GM12864 (cell line): ENCODE measurements at regions not wholly inside any gene's neighbourhood (a gene's known extent, or its start where the extent isn't known, plus 50 kb on each side); places are given as distances from the start of the nearest gene placed in this dataset.

Experiments used
- DNase-seq: peaks from one replicate; pipeline ENCODE4 v3.0.0-alpha.2; 2011; ENCODE audit warnings: low read depth
- H3K4me3 ChIP-seq: 2 replicates; pipeline ENCODE4 v1.5.1; 2011; ENCODE audit warnings: mild to moderate bottlenecking, low read depth, low read length, control low read depth
- TF ChIP-seq, protein P1 (sequence below): IDR thresholded peaks from 2 replicates; pipeline ENCODE4 v1.5.1; 2011; ENCODE audit warnings: low read depth, mild to moderate bottlenecking, moderate library complexity, low read length, control low read depth, inconsistent platforms; ENCODE audit errors: missing control alignments

DNA sequence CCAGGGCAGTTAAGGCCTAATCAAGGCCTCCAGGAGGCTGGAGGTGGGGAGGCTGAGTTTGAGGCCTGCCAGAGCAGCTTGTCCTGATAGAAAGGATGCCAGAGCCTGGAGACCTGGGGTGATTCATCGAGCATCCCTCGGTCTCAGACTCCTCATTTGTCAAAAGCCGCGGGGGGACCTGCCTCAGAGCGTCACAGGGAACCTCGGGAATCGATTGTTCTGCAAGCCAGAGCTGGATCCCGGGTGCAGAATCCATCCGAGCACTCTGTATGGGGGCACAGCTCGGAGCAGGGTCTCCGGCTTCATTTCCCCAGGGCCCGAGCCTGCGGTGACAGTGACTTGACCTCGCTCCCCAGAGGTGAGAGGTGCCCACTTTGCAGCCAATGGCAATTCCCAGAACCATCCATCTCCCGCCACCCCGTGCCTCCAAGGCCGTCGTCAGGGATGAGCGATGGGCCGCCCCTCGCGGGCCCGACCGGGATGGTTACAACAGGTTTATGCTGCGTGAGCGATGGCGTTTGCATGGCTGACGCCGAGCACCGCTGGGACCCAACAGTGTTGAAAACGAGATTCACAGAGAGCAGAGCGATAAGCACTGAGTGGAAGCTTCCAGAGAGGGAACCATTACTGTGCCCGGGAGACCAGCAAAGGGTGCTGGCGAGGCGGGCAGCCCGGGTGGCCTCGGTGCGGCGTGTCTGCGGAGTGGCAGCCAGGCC, 117.1 kb upstream of the GSE1 start:
- no peak for DNase-seq
- TF ChIP-seq, protein P1, sequence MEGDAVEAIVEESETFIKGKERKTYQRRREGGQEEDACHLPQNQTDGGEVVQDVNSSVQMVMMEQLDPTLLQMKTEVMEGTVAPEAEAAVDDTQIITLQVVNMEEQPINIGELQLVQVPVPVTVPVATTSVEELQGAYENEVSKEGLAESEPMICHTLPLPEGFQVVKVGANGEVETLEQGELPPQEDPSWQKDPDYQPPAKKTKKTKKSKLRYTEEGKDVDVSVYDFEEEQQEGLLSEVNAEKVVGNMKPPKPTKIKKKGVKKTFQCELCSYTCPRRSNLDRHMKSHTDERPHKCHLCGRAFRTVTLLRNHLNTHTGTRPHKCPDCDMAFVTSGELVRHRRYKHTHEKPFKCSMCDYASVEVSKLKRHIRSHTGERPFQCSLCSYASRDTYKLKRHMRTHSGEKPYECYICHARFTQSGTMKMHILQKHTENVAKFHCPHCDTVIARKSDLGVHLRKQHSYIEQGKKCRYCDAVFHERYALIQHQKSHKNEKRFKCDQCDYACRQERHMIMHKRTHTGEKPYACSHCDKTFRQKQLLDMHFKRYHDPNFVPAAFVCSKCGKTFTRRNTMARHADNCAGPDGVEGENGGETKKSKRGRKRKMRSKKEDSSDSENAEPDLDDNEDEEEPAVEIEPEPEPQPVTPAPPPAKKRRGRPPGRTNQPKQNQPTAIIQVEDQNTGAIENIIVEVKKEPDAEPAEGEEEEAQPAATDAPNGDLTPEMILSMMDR, result no peak
- H3K4me3 ChIP-seq, result no peak overlapping the region

DNA sequence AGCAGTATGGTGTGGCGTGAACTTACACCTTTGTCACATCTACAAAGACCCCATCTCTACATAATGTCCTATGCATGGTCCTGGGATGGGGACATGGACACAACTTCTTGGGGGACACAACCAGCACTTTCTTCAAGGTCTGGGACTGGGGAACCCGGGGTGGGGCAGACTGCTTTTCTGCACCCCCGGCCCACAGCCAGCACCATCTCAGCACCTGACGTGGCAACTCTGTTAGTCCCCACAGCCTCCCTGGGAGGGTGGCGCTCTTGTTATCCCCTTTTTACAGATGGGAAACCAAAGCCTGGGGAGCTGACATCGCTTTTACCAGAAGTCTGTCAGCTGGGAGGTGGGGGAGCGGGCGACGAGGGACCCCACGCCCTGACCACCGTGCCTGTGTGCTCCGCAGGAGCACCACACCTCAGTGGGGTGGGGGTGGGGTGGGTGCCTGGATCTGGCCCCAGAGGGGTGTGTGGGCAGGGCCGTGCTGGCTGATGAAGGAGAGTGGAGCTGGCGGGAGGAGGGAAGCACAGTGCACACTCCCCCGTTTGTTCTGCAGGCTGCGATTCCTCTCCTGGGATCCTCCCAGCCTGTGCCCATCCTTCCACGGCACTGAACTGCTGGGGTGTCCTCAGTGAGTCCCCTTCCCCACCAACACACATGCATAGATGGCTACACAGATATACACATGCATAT, 115.4 kb upstream of the GSE1 start:
- H3K4me3 ChIP-seq, result no peak overlapping the region
- DNase-seq, result no peak
- TF ChIP-seq, protein P1, result no peak

DNA sequence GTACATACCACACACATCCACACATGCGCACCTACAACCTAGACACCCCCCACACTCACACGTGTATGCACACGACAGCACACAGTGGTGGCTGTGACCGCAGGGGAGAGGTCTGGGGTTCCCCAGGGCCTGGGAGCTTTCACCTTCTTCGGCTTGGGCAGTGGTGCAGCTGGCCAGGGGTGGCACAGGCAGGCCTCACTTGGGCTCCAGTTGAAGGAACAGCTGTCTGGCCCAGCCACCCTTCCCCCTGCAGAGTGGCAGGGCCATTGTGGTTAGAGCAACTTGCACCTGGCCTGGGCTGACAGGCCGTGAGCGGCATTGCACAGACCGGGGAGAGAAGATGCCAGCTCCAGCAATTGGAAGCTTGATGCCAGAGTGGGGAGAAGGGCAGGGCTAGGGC, 114.5 kb upstream of the GSE1 start:
- TF ChIP-seq, protein P1, result no peak
- no peak for DNase-seq
- H3K4me3 ChIP-seq, result no peak overlapping the region

DNA sequence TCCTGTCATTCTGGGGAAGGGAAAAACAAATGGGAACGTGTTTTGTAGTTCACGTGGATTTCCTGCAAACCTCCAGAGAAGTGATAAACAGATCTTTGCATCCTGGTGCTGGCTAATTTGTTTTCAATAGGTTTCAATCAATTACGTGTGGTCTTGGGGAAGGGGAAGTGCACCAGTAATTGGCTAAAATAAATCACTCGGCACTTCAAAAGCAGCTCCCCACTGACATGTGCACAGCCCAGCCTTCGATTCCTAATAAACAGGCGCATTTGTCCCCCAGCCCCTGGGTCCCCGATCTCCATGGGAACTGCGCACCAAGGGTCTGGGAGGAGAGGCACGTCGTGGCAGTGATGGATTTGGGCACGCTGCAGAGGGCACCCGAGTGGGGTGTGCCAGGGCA, 112.9 kb upstream of the GSE1 start:
- no peak for DNase-seq
- TF ChIP-seq, protein P1, result no peak
- no peak overlapping the region for H3K4me3 ChIP-seq

DNA sequence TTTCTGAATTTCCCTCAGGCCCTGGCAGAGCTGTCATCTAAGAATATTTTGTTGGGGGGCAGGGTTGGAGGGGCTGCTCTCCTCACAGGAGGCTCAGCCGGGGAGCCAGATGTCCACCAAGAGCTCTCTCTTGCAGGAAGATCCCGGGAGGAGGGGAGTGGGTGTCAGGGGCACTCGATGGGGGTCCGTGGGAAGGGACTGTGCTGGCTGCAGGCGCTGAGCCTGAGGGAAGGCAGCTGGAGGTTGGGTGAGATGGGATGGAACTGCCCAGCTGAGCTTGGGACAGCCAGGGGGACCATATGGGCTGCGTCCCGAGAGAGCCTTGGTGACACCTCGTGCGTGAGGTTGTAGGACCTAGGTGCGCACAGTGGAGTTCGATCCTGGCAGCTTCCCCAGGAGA, 111.2 kb upstream of the GSE1 start:
- TF ChIP-seq, protein P1, result no peak
- no peak overlapping the region for H3K4me3 ChIP-seq
- no peak for DNase-seq

DNA sequence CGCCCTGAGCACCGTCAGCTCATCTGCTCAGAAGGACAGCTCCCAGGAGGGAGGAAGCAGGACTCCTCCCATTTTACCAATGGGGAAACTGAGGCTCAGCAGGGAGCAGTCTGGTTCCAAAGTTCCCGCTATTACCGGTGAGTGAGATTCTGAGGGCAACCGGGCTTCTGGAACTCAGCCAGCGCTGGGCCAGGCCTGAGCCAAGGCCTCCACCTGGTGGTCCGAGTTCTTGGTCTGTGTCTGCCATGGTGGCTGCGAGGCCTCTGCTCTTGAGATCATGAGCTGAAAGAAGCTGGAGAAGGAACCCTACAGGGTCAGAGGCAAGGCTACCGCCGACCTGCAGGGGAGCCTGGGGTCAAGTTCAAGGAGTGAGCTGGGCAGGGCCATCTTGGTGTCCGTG, 110.8 kb upstream of the GSE1 start:
- no peak for DNase-seq
- TF ChIP-seq, protein P1, result no peak
- no peak overlapping the region for H3K4me3 ChIP-seq
